Activated CD4-positive, alpha-beta T cell treated with anti-CD3 and anti-CD28 coated beads, Interleukin-10, Interleukin-2, amounts not matched to agents 100 ng/mL and 50 ng/mL, durations not matched to agents 16 hours and 8 hours (primary cell): ENCODE measurements at regions not wholly inside any gene's neighbourhood (a gene's known extent, or its start where the extent isn't known, plus 50 kb on each side); places are given as distances from the start of the nearest gene placed in this dataset.

Experiments used
- DNase-seq: peaks from one replicate; pipeline ENCODE4 v3.0.0-alpha.2; 2020

- no peak for DNase-seq
These were observed 229.2 kb upstream of the TMTC1 start for GRCh38 chr12:30012816-30013450.

DNA sequence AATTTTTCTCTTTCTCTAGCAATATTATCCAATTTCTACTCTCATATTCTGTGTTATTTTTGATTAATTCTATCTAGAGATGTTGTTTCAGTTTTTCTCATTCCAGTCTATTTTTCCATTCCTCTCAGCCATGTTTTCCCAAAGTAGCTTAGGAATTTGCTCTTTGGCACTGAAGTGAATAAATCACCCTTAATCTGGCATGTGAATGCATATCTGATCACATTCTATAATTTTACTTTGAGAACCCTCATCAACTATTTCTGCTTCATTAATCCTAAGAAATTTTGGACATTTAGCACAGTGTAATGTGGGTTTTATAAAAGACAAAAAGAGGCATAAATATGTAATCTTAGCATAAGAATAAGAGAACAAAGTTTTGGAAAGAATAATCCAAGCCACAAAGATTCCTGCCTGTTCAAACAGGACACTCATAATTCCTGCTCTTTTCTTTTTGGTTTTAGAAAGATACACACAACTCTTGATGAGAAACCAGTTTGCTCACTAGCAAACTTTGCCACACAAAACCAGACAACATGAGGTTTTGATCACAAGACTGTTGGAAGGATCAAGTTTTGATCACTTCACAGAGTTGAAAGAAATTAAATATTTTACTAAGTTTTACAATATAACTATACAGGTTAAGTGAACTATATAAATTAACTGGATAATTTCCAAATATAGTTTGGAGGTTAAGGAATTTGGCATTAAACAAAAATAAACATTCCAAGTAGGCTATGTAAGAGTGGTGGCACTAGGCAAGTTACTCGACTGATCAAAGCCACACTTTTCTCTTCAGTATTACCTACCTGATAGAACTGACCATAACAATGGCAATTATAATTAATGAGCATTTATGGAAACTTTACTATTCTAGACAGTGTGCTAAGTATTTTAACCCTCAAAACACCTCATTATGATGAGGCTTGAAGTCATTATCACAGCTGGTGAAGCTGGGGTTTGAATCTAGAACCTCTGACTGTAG, 226.6 kb upstream of the TMTC1 start:
- DNase-seq = no peak

DNA sequence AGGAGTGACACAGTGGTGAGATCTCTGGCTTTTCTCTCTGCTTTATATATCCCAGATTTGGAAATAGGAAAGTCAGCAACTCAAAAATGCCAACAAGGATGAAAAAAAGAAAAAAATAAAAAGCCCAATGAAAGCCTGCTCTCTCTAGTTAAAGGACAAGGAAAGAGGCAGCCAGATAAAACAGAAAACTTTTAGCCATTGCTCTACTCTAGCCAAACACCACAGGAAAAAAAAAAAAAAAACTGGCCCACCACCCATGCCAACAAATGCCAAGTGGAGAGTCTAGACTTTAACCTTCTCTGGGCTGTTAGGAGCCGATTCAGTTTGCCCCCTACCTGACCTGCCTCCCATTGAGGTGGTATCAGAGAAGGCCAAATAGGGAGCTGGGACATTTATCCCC, 222.3 kb upstream of the TMTC1 start:
- no peak for DNase-seq

DNA sequence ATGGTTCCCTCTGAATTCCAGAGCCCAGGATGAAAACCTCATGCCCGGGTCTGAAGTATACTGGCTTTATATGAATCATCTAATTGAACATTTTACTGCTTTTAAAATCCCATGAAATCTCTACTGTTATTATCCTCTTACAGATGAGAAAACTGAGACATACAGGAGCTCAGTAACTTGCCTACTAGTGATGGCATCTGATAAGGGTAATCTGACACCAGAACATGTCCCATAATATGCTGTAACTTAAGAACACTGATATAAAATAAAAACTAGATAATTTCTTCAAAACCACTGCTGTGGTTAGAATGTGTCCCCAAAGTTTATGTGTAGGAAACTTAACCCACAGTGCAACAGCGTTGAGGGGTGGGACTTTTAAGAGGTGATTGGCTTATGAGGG, 219.6 kb upstream of the TMTC1 start:
- no peak for DNase-seq

DNA sequence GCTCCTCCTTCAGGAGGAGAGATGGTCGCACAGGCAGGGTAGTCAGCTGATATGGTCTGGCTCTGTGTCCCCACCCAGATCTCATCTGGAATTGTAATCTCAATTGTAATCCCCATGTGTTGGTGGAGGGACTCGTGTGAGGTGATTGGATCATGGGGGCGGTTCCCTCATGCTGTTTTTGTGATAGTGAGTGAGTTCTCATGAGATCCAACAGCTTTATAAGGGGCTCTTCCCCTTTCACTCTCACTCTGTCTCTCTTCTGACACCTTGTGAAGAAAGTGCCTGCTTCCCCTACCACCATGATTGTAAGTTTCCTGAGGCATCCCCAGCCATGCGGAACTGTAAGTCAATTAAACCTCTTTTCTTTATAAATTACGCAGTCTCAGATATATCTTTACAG, 218.9 kb upstream of the TMTC1 start:
- DNase-seq = no peak

DNA sequence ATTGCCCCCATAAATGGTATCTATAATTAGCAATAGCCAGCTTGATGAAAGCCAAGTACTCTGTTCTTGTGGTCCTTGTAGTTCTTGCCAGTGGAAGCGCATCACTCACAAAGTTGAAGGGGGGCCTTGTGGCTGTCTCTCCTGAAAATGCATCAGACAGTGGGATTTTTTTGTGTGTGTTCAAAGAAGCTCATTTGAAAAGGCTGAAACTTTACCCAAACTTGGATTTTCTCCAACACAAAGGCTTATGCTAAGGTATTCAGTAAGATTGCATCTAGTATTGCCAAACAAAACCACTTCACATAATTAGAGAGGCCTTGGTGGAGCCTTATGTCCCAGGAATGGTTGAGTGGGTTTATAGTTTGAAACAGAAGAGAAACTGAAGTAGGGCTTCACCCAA, 216.7 kb upstream of the TMTC1 start:
- DNase-seq = no peak

GRCh38 chr12:29996993-29997392, 213.3 kb upstream of the TMTC1 start:
- no peak for DNase-seq

GRCh38 chr12:29992366-29992765, 208.6 kb upstream of the TMTC1 start:
- DNase-seq = no peak

GRCh38 chr12:29991924-29992323, 208.2 kb upstream of the TMTC1 start:
- DNase-seq = no peak

DNA sequence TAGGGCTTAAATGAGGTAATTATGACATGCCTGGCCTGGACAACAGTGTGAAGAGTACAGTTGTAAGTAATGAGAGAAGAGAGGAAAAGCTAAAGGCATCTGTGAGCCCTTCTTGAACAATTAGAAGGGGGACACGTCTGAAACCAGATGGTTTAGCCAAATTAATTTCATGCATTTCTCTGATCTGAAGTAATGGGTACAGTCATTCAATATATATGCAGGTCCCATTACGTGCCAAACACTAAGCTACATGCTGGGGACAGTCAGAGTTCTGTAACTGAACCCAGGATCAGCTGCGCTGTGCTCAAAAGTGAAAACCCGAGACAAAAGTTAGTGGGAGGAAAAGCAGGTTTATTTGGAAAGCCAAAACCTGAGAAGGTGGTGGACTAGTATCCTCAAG, 207.2 kb upstream of the TMTC1 start:
- no peak for DNase-seq

GRCh38 chr12:29983851-29984250, 200.1 kb upstream of the TMTC1 start:
- DNase-seq = no peak

GRCh38 chr12:29980304-29980703, 196.6 kb upstream of the TMTC1 start:
- peak; percentile 1 for DNase-seq

DNA sequence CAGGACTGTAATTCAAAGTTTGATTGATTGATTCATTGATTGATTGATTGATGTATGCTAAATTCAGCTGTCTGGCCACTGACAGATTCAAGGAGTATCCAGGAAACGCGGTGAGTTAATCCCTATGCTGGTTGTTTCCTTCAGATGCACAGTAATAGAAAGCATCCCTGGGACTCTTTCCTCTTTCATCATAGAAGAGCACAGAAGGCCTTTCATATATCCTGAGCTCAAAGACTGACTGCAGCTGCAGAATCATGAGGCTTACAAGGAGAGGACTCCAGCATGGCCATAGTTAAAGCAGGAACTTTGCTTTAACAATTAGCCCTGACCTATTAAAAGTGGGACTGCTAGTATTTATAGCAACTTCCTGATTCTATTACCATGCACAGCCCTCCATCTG, 187.7 kb upstream of the TMTC1 start:
- no peak for DNase-seq

DNA sequence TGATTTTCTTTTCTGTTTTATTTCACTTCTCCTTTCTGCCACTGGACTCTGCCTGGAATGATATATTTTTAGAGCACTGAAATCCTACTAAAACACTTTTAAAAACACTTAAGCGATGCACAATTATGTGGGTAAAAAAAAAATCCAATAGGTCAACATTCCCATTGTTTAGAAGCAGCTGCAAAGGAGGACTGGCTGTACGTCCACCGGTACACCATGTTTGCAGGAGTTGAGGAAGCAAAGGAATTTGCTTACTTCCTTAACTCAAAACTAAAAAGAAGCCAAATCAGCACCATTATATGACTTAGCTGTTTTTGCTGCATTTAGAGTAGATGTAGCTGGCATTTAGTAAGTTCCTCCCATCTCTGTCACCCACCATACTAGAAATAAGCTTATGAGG, 186.8 kb upstream of the TMTC1 start:
- no peak for DNase-seq

DNA sequence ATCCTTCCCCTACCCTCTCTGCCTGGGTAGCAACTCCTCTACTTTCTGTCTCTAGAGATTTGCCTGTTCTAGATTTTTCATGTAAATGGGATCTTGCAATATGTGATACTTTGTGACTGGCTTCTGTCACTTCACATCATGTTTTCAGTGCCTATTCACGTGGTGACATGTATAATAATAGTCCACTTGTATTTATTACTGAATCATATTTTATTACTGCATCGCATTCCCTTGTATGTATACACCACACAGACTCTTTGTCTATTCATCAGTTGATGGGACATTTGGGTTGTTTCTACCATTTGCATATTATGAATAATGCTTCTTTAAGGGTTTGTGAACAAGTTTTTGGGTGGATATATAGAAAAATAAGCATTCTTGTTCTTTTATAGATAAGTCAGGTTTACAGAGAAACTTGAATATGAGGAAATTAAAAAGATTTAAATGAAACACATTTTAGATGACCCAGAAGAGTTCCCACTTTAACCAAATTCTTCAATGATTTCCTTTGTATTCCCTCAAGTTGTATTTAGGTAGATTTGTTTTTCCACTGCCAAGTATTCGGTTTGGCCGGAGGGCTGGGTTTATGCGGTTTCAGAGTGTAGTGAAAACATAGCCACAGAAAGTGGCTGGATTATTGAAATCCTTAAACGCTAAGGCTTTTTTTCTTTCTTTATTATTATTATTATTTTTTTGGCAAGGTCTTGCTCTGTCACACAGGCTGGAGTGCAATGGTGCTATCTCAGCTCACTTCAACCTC, 178.7 kb upstream of the TMTC1 start:
- no peak for DNase-seq

DNA sequence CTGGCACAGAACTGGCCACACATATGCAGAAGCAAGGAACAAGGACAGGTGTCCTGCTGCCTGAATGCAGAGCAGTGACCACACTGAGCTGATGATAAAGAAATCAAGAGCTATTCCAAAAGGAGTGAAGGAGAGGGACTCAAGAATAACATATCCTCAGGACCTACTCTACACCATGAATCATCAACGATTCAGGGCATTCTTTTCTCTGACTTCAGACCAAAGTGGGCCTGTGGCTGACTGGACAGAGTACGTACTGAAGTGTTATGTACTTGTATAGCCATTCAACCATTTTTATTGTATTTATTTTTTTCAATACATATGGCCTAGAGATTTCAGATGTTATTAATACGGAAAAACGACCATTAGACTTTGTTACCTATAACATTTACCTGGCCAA, 177.5 kb upstream of the TMTC1 start:
- DNase-seq = no peak

DNA sequence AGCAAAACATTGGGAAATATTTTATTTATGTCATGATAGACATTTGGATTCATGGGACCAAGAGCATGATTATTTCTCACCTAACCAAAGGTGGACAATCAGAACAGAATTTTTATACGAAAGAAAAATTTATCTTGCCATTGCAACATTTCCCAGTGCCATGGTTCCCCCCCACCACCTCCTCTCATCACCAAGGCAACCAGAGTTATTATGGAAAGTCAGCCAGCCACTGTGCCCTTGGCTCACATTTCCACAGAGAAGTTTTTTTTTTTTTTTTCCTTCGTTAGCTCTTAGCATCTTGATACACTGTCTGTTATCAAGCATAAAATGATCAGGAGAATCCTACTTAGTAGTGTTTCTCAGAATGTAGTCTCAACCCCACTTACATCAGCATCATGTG, 176.4 kb upstream of the TMTC1 start:
- no peak for DNase-seq

- no peak for DNase-seq
These were observed 174.1 kb upstream of the TMTC1 start for GRCh38 chr12:29957835-29958234.

- DNase-seq = no peak
These were observed 162.2 kb upstream of the TMTC1 start for GRCh38 chr12:29945904-29946303.

GRCh38 chr12:29944269-29945000, 160.7 kb upstream of the TMTC1 start:
- no peak for DNase-seq

DNA sequence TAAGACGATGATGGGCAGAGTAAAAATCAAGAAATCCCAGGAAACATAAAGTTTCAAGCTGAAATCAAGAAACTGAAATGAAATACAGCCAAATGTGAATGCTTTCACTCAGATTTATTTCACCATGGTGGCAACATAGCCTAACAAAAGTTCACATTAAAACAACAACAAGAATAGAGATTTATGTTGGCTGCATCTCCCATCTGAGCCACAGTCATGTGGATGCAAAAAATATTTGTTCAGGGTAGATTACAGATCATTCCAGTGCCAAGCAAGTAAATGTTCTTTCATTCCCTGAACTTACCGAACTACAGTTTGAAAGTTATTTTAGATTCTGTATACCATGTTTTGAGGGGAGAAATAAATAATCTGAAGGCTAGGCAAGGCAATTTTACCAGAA, 159.9 kb upstream of the TMTC1 start:
- no peak for DNase-seq

DNA sequence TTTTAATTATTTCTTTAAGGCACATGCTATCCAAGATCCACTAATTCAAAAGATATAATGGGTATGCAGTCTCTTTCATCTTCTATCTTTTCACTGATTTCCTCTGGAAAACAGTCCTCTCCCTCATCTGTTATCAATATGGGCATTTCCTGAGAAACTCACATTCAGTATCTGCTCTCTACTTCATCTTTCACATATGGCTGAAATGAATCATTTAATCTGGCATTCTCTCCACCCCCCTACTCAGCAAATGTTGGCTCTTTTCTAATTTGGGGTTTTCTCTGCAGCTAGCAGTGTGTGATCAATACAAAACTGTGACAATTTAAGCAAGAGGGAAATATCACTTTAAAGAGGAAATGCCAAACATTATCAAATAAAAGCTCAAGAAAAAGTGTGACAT, 157.1 kb upstream of the TMTC1 start:
- no peak for DNase-seq

GRCh38 chr12:29930503-29930902, 146.8 kb upstream of the TMTC1 start:
- no peak for DNase-seq
